ENCODE measurements at regions not wholly inside any gene's neighbourhood (a gene's known extent, or its start where the extent isn't known, plus 50 kb on each side); places are given as distances from the start of the nearest gene placed in this dataset.

DNA sequence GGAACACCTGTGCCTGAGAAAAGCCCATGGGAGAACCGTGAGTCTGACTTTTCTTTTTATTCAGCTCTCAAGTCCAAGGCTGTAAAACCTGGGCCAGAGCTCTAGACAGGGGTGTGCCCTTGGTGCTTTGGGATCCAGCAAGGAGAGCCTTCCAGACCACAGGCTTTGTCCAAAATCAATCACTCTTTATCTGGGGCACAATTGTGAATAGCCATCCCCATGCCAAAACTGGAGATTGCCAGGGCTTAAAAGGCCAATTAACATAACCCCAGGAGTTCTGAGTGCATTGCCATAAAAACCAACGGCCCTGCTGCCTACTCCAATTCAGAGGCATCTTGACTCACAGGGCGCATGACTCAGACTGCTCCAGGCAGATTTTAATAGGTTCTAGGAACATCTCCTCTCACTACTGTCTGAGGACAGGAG lies 391.8 kb downstream of the ARHGEF28 start:
- RAD21 ChIA-PET (ENCODE audit: unreplicated experiment) = no interaction called here
- CTCF ChIA-PET = no interaction called here
- no peak overlapping the region for H3K4me2 ChIP-seq (ENCODE audit: control insufficient read depth, insufficient read depth)
- no peaks in the 10 kb centered on the region for H3K27me3 ChIP-seq (replicated peaks in 1 of 2; ENCODE audit: control insufficient read depth in 2 of 2, insufficient read depth in 2 of 2, low read length in 1 of 2)
- H3K4me1 ChIP-seq (ENCODE audit: control insufficient read depth, insufficient read depth, low read length) = no peaks in the 10 kb centered on the region
- no peaks in the 10 kb centered on the region for H4K20me1 ChIP-seq (ENCODE audit: control insufficient read depth, insufficient read depth)
- H2AFZ ChIP-seq (ENCODE audit: control insufficient read depth, low read depth, low read length) = no peak overlapping the region
- H3K79me2 ChIP-seq (ENCODE audit: control insufficient read depth, insufficient read depth, low read length) = no peaks in the 10 kb centered on the region
- TF ChIP-seq CREB1 (IDR thresholded peaks at IDR 0.05; ENCODE audit: low read depth) (no peak), ZBED1 (IDR thresholded peaks at IDR 0.05; ENCODE audit: borderline replicate concordance) (no peak), ZBTB4 (CRISPR knock-in tag; IDR thresholded peaks at IDR 0.05) (no peak), RELA (IDR thresholded peaks at IDR 0.05; ENCODE audit: borderline replicate concordance, partially characterized antibody) (no peak), EZH2 (IDR thresholded peaks at IDR 0.05; ENCODE audit: borderline replicate concordance, control insufficient read depth, low read depth, low read length) (no peak), BHLHE40 (IDR thresholded peaks at IDR 0.05; ENCODE audit: borderline replicate concordance in 1 of 2, low read depth in 2 of 2, low read length in 1 of 2) (no peak), CBFB (IDR thresholded peaks at IDR 0.05; ENCODE audit: low read depth) (no peak), BMI1 (IDR thresholded peaks at IDR 0.05; ENCODE audit: borderline replicate concordance) (no peak), YBX1 (IDR thresholded peaks at IDR 0.05) (no peak), KAT2A (conservative IDR thresholded peaks at IDR 0.05; ENCODE audit: control insufficient read depth, low read depth, low read length) (no peak)
- TF ChIP-seq, protein P1, sequence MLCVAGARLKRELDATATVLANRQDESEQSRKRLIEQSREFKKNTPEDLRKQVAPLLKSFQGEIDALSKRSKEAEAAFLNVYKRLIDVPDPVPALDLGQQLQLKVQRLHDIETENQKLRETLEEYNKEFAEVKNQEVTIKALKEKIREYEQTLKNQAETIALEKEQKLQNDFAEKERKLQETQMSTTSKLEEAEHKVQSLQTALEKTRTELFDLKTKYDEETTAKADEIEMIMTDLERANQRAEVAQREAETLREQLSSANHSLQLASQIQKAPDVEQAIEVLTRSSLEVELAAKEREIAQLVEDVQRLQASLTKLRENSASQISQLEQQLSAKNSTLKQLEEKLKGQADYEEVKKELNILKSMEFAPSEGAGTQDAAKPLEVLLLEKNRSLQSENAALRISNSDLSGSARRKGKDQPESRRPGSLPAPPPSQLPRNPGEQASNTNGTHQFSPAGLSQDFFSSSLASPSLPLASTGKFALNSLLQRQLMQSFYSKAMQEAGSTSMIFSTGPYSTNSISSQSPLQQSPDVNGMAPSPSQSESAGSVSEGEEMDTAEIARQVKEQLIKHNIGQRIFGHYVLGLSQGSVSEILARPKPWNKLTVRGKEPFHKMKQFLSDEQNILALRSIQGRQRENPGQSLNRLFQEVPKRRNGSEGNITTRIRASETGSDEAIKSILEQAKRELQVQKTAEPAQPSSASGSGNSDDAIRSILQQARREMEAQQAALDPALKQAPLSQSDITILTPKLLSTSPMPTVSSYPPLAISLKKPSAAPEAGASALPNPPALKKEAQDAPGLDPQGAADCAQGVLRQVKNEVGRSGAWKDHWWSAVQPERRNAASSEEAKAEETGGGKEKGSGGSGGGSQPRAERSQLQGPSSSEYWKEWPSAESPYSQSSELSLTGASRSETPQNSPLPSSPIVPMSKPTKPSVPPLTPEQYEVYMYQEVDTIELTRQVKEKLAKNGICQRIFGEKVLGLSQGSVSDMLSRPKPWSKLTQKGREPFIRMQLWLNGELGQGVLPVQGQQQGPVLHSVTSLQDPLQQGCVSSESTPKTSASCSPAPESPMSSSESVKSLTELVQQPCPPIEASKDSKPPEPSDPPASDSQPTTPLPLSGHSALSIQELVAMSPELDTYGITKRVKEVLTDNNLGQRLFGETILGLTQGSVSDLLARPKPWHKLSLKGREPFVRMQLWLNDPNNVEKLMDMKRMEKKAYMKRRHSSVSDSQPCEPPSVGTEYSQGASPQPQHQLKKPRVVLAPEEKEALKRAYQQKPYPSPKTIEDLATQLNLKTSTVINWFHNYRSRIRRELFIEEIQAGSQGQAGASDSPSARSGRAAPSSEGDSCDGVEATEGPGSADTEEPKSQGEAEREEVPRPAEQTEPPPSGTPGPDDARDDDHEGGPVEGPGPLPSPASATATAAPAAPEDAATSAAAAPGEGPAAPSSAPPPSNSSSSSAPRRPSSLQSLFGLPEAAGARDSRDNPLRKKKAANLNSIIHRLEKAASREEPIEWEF (IDR thresholded peaks at IDR 0.05; ENCODE audit: insufficient replicate concordance, low read depth, low read length) = no peak
- TF ChIP-seq, protein P2, sequence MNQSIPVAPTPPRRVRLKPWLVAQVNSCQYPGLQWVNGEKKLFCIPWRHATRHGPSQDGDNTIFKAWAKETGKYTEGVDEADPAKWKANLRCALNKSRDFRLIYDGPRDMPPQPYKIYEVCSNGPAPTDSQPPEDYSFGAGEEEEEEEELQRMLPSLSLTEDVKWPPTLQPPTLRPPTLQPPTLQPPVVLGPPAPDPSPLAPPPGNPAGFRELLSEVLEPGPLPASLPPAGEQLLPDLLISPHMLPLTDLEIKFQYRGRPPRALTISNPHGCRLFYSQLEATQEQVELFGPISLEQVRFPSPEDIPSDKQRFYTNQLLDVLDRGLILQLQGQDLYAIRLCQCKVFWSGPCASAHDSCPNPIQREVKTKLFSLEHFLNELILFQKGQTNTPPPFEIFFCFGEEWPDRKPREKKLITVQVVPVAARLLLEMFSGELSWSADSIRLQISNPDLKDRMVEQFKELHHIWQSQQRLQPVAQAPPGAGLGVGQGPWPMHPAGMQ (IDR thresholded peaks at IDR 0.05; ENCODE audit: borderline replicate concordance) = no peak
- FAIRE-seq (no peak), ATAC-seq (no peak), DNase-seq (ENCODE audit: low read depth, low spot score) (no peak)
- H3K36me3 ChIP-seq (ENCODE audit: control insufficient read depth in 2 of 2, insufficient read depth in 2 of 2, low read length in 1 of 2) = no peaks in the 10 kb centered on the region
- no peak overlapping the region for H3K9ac ChIP-seq (ENCODE audit: control insufficient read depth, insufficient read depth, low read length)
- no peak overlapping the region for H3K4me3 ChIP-seq
- POLR2A ChIA-PET = no interaction called here
- BruUV-seq (replicated peaks) = no TSS peak
- WGBS (ENCODE audit: insufficient coverage, insufficient replicate concordance, low lambda C conversion rate, missing lambda C conversion rate) = 20% methylated on average over 3 of the region's 3 CpGs
- H3K27ac ChIP-seq (ENCODE audit: control insufficient read depth, insufficient read depth) = no peak overlapping the region
- SMC1A ChIA-PET (ENCODE audit: uncharacterized antibody, unreplicated experiment) = no interaction called here
- in situ Hi-C loops (cut with MboI) (no loop called here), intact Hi-C loops (cut with micrococcal nuclease; ENCODE audit: unreplicated experiment) (no loop called here)
- H3K9me3 ChIP-seq (replicated peaks; ENCODE audit: control insufficient read depth, insufficient read depth, low read length) = no peaks in the 10 kb centered on the region
